Activated T-helper 2 cell treated with anti-CD3 and anti-CD28 coated beads, Interferon-gamma antibody, Interleukin-2, Interleukin-4, amounts not matched to agents 10 μg/mL and 5 μg/mL and 100 μg/mL, durations not matched to agents 14 hours and 24 hours and 36 hours (primary cell): ENCODE measurements at regions not wholly inside any gene's neighbourhood (a gene's known extent, or its start where the extent isn't known, plus 50 kb on each side); places are given as distances from the start of the nearest gene placed in this dataset.

Experiments used
- DNase-seq: peaks from one replicate; pipeline ENCODE4 v3.0.0; 2021; ENCODE audit warnings: low spot score
- H3K27ac Mint-ChIP-seq: one replicate; pipeline ENCODE4 v1.8.0; 2021; ENCODE audit warnings: mixed read lengths
- H3K27me3 Mint-ChIP-seq: one replicate; pipeline ENCODE4 v1.8.0; 2021; ENCODE audit warnings: low read depth, mixed read lengths
- H3K36me3 Mint-ChIP-seq: one replicate; pipeline ENCODE4 v1.8.0; 2021; ENCODE audit warnings: low read depth, mixed read lengths
- H3K4me1 Mint-ChIP-seq: one replicate; pipeline ENCODE4 v1.8.0; 2021; ENCODE audit warnings: low read depth, mixed read lengths
- H3K4me3 Mint-ChIP-seq: one replicate; pipeline ENCODE4 v1.8.0; 2021; ENCODE audit warnings: low read depth, mild to moderate bottlenecking, moderate library complexity, mixed read lengths
- H3K9me3 Mint-ChIP-seq: one replicate; pipeline ENCODE4 v1.8.0; 2021; ENCODE audit warnings: mixed read lengths
- intact Hi-C: fragments of 100-400 bp; cut with micrococcal nuclease; formaldehyde crosslinking; loops from one replicate; pipeline ENCODE4 v1.15.1; 2023

- H3K4me3 Mint-ChIP-seq, result no peak overlapping the region
- intact Hi-C loops, result no loop called here
- no peak for DNase-seq
- H3K9me3 Mint-ChIP-seq, result no peaks in the 10 kb centered on the region
- no peak overlapping the region for H3K27ac Mint-ChIP-seq
- H3K4me1 Mint-ChIP-seq, result peaks cover 6% of the 10 kb centered on the region
- peaks cover 22% of the 10 kb centered on the region for H3K27me3 Mint-ChIP-seq
- no peaks in the 10 kb centered on the region for H3K36me3 Mint-ChIP-seq
Observed at GRCh38 chr3:197445896-197446699, 109.7 kb downstream of the BDH1 start.

DNA sequence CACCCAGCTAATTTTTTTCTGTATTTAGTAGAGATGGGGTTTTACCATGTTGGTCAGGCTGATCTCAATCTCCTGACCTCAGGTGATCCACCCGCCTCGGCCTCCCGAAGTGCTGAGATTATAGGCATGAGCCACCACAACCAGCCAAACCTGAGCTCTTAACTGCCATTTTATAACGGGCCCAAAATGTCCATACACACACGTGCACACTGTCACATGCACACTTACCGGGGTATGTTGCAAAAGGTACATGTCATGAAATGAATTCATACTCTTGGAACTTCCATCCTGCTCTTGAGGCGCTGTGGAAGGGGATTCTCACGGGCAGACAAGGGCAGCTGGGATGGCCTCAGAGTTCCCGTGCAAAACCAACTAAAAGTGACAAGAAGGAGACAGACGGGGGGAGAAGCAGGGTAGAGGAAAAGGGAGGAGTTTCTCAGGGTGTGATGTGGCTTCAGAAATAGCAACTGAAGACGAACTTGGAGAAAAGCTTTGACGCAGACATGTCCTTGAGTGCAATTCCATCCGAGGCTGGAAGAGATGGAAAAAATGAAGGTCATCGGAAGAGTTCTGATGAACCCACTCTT, 110.9 kb downstream of the BDH1 start:
- intact Hi-C loops, result no loop called here
- Mint-ChIP-seq H3K9me3 (no peaks in the 10 kb centered on the region), H3K4me1 (peaks cover 6% of the 10 kb centered on the region), H3K36me3 (no peaks in the 10 kb centered on the region), H3K27ac (no peak overlapping the region), H3K4me3 (no peak overlapping the region), H3K27me3 (peaks cover 22% of the 10 kb centered on the region)
- no peak for DNase-seq

DNA sequence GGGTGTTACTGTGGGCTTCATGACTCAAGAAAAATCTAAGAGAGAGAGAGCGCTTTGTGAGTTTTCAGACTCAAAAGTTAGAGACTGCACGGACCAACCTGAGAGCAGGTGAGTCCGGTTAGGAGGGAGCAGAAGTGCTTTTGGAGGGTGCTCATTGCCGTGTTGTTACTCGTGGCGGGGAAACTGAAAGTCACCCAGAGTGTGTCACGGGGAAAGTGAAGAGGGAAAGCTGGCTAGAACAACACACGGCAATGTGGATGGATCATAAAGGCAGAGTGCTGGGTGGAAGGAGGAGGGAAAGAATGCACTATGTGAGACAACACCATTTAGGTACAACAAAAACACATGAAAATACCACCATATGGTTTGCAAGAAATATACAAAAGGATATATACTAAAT, 112.3 kb downstream of the BDH1 start:
- intact Hi-C loops, result no loop called here
- H3K27ac Mint-ChIP-seq, result no peak overlapping the region
- DNase-seq, result no peak
- H3K36me3 Mint-ChIP-seq, result no peaks in the 10 kb centered on the region
- H3K4me1 Mint-ChIP-seq, result peaks cover 6% of the 10 kb centered on the region
- no peak overlapping the region for H3K4me3 Mint-ChIP-seq
- H3K9me3 Mint-ChIP-seq, result no peaks in the 10 kb centered on the region
- peaks cover 19% of the 10 kb centered on the region for H3K27me3 Mint-ChIP-seq

- intact Hi-C loops, result no loop called here
Observed at GRCh38 chr3:197440717-197441303, 115.0 kb downstream of the BDH1 start.

GRCh38 chr3:197438906-197439305, 116.9 kb downstream of the BDH1 start:
- H3K4me3 Mint-ChIP-seq, result no peak overlapping the region
- no peaks in the 10 kb centered on the region for H3K4me1 Mint-ChIP-seq
- no peak for DNase-seq
- no peaks in the 10 kb centered on the region for H3K36me3 Mint-ChIP-seq
- H3K27ac Mint-ChIP-seq, result no peak overlapping the region
- H3K9me3 Mint-ChIP-seq, result no peaks in the 10 kb centered on the region
- intact Hi-C loops, result no loop called here
- H3K27me3 Mint-ChIP-seq, result peaks cover 20% of the 10 kb centered on the region

More at GRCh38 chr3:197440717-197441303, 115.0 kb downstream of the BDH1 start:
- Mint-ChIP-seq H3K4me3 (no peak overlapping the region), H3K27ac (no peak overlapping the region), H3K9me3 (no peaks in the 10 kb centered on the region), H3K36me3 (no peaks in the 10 kb centered on the region), H3K4me1 (peaks cover 6% of the 10 kb centered on the region), H3K27me3 (peaks cover 18% of the 10 kb centered on the region)
- no peak for DNase-seq

- Mint-ChIP-seq H3K4me3 (no peak overlapping the region), H3K27me3 (peaks cover 18% of the 10 kb centered on the region), H3K36me3 (no peaks in the 10 kb centered on the region), H3K27ac (no peak overlapping the region), H3K9me3 (no peaks in the 10 kb centered on the region), H3K4me1 (peaks cover 16% of the 10 kb centered on the region)
- no peak for DNase-seq
- intact Hi-C loops, result no loop called here
Observed at GRCh38 chr3:197435426-197435825, 120.3 kb downstream of the BDH1 start.

- H3K27me3 Mint-ChIP-seq, result peaks cover 18% of the 10 kb centered on the region
- intact Hi-C loops, result no loop called here
Observed at GRCh38 chr3:197434830-197435229, 120.9 kb downstream of the BDH1 start.

GRCh38 chr3:197432384-197433127, 123.2 kb downstream of the BDH1 start:
- Mint-ChIP-seq H3K27me3 (peaks cover 12% of the 10 kb centered on the region), H3K36me3 (no peaks in the 10 kb centered on the region), H3K9me3 (no peaks in the 10 kb centered on the region), H3K4me3 (no peak overlapping the region), H3K27ac (no peak overlapping the region), H3K4me1 (peaks cover 36% of the 10 kb centered on the region)
- DNase-seq, result no peak
- intact Hi-C loops, result no loop called here

More at GRCh38 chr3:197434830-197435229, 120.9 kb downstream of the BDH1 start:
- no peak for DNase-seq
- Mint-ChIP-seq H3K4me3 (no peak overlapping the region), H3K36me3 (no peaks in the 10 kb centered on the region), H3K9me3 (no peaks in the 10 kb centered on the region), H3K4me1 (peaks cover 19% of the 10 kb centered on the region), H3K27ac (no peak overlapping the region)

DNA sequence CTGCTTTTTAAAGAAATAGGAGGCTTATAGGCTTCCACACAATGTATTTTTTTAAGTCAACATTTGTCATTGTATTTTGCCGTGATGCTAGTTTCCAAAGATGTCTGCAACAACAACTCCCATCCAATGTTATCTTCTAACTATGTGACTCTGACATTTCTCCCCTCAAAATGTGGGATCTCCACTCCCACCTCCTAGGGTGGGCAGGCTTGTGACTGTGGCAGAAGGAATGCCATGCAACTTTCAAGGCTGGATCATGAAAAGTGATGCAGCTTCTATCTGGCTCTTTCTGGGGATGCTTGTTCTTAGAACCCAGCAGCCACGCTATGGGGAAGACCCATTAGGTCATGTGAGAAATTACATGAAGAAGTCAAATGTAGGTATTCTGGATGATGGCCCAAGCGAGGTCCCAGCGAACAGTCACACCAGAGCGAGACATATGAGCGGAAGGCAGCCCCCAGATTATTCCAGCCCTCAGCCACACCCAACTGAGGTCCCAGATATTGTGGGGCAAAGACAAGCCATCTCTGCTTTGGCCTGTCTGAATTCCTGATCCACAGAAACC, 124.3 kb downstream of the BDH1 start:
- H3K27me3 Mint-ChIP-seq, result peaks cover 12% of the 10 kb centered on the region
- H3K4me1 Mint-ChIP-seq, result peaks cover 40% of the 10 kb centered on the region
- intact Hi-C loops, result no loop called here
- no peak overlapping the region for H3K27ac Mint-ChIP-seq
- no peak overlapping the region for H3K4me3 Mint-ChIP-seq
- no peaks in the 10 kb centered on the region for H3K36me3 Mint-ChIP-seq
- no peaks in the 10 kb centered on the region for H3K9me3 Mint-ChIP-seq
- no peak for DNase-seq

GRCh38 chr3:197430934-197431333, 124.8 kb downstream of the BDH1 start:
- intact Hi-C loops, result no loop called here
- Mint-ChIP-seq H3K27me3 (peaks cover 12% of the 10 kb centered on the region), H3K36me3 (no peaks in the 10 kb centered on the region), H3K27ac (no peak overlapping the region), H3K9me3 (no peaks in the 10 kb centered on the region), H3K4me3 (no peak overlapping the region), H3K4me1 (peaks cover 40% of the 10 kb centered on the region)
- DNase-seq, result no peak

GRCh38 chr3:197430502-197430901, 125.3 kb downstream of the BDH1 start:
- no peaks in the 10 kb centered on the region for H3K9me3 Mint-ChIP-seq
- no peaks in the 10 kb centered on the region for H3K36me3 Mint-ChIP-seq
- peaks cover 40% of the 10 kb centered on the region for H3K4me1 Mint-ChIP-seq
- no peak for DNase-seq
- H3K4me3 Mint-ChIP-seq, result no peak overlapping the region
- peak overlapping the region; percentile 32 for H3K27ac Mint-ChIP-seq
- H3K27me3 Mint-ChIP-seq, result peaks cover 14% of the 10 kb centered on the region
- intact Hi-C loops, result no loop called here

DNA sequence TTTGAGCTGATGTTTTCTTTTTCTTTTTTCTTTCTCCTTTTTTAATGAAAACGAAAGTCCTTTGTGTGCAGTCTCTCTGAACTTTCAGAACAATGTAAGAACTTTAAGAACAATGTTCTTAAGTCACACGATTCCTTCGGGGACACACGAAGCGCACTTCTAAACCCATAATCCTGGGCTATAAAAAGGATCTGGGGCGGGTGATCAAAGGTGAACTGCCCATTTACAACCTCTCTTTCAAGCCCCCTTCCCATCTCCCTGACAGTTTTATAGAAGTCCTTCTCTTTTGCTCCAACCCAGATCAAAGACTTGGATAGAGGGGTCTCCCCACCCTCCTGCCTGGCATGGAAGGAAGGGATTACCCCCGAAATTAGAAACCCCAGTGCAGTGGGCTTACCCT, 126.8 kb downstream of the BDH1 start:
- DNase-seq, result no peak
- Mint-ChIP-seq H3K36me3 (no peaks in the 10 kb centered on the region), H3K4me3 (peak overlapping the region; percentile 11), H3K27ac (peak overlapping the region; percentile 87), H3K4me1 (peaks cover 40% of the 10 kb centered on the region), H3K27me3 (peaks cover 10% of the 10 kb centered on the region), H3K9me3 (no peaks in the 10 kb centered on the region)
- intact Hi-C loops, result no loop called here
